Suprapubic skin (tissue), 4 donors: ENCODE measurements at regions not wholly inside any gene's neighbourhood (a gene's known extent, or its start where the extent isn't known, plus 50 kb on each side); places are given as distances from the start of the nearest gene placed in this dataset.

ENCODE experiments used
- EP300 ChIP-seq: sonication (generic); formaldehyde crosslinking; IDR thresholded peaks from one replicate; pipeline ENCODE4 v1.6.1; 2017; ENCODE audit warnings: antibody characterized with exemption
- POLR2A ChIP-seq, 2 donors: fragments of 450-650 bp; IDR thresholded peaks; one replicate each; pipeline ENCODE4 v1.6.1; 2017; ENCODE audit warnings: antibody characterized with exemption in 2 of 2, mild to moderate bottlenecking in 2 of 2, moderate library complexity in 2 of 2
- POLR2AphosphoS5 ChIP-seq, 3 donors: sonication (generic); formaldehyde crosslinking; IDR thresholded peaks; one replicate each; pipeline ENCODE4 v1.6.1; 2017; ENCODE audit warnings: antibody characterized with exemption in 3 of 3
- TF ChIP-seq, protein P1 (sequence below), 2 donors: fragments of 200-600 bp in 1 of 2; fragments of 450-650 bp in 1 of 2; sonication (generic) in 1 of 2; IDR thresholded peaks; one replicate each; pipeline ENCODE4 v1.5.1; 2016 to 2019; ENCODE audit warnings: antibody characterized with exemption in 2 of 2, mild to moderate bottlenecking in 1 of 2, moderate library complexity in 1 of 2

DNA sequence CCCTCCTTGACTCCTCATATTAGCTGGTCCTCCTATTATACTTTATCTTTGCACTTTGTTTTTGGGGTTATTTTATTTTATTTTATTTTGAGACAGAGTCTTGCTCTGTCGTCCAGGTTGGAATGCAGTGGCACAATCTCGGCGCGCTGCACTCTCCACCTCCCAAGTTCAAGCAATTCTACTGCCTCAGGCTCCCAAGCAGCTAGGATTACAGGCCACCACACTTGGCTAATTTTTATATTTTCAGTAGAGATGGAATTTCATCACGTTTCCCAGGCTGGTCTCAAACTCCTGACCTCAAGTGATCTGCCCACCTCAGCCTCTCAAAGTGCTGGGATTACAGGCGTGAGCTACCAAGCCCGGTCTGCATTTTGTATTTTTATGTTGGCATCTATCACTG, 126.7 kb downstream of the FOXB1 start:
- no peak for TF ChIP-seq POLR2A (IDR thresholded peaks at IDR 0.05)
- TF ChIP-seq, protein P1, sequence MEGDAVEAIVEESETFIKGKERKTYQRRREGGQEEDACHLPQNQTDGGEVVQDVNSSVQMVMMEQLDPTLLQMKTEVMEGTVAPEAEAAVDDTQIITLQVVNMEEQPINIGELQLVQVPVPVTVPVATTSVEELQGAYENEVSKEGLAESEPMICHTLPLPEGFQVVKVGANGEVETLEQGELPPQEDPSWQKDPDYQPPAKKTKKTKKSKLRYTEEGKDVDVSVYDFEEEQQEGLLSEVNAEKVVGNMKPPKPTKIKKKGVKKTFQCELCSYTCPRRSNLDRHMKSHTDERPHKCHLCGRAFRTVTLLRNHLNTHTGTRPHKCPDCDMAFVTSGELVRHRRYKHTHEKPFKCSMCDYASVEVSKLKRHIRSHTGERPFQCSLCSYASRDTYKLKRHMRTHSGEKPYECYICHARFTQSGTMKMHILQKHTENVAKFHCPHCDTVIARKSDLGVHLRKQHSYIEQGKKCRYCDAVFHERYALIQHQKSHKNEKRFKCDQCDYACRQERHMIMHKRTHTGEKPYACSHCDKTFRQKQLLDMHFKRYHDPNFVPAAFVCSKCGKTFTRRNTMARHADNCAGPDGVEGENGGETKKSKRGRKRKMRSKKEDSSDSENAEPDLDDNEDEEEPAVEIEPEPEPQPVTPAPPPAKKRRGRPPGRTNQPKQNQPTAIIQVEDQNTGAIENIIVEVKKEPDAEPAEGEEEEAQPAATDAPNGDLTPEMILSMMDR (IDR thresholded peaks at IDR 0.05), result no peak
- TF ChIP-seq POLR2AphosphoS5 (IDR thresholded peaks at IDR 0.05), result no peak
- no peak for TF ChIP-seq EP300
